A549 (cell line): ENCODE measurements at regions not wholly inside any gene's neighbourhood (a gene's known extent, or its start where the extent isn't known, plus 50 kb on each side); places are given as distances from the start of the nearest gene placed in this dataset.

Source experiments
- ATAC-seq, 2 experiments: fragments of 200-7000 bp in 1 of 2; fragments of >200 bp in 1 of 2; cut with Nextera tagmentation in 1 of 2; cut with Tn5 transposase in 1 of 2; 3 replicates each; pipeline versions ENCODE4 v1.8.0 to v1.9.1; 2018 to 2020; ENCODE audit warnings: mild to moderate bottlenecking in 1 of 2, moderate library complexity in 1 of 2
- CTCF ChIA-PET: fragments of 300-600 bp; sonication (Branson Sonifier 250); formaldehyde crosslinking; extraction: SDS; loops from one replicate; lab custom pipeline; 2021; ENCODE audit warnings: antibody characterized with exemption, inconsistent platforms; lab: Yijun Ruan, JAX
- POLR2A ChIA-PET: fragments of 350-600 bp; formaldehyde crosslinking; extraction: SDS; loops from one replicate; lab custom pipeline; 2021; ENCODE audit warnings: antibody characterized with exemption, inconsistent platforms; lab: Yijun Ruan, JAX
- DNase-seq, 2 experiments: peaks; one replicate each; pipeline versions ENCODE4 v3.0.0 to v3.0.0-alpha.2; 2011 to 2016; ENCODE audit warnings: low read depth in 1 of 2, low spot score in 1 of 2
- FAIRE-seq: peaks from 2 replicates; lab custom pipeline; 2011; peaks lifted over from hg19 to GRCh38; lab: Jason Lieb, UNC
- H3K27ac ChIP-seq, 2 experiments: fragments of >200 bp; sonication (Bioruptor Twin); formaldehyde crosslinking; 3 replicates each; pipeline ENCODE4 v1.5.1; 2016 to 2017
- H3K4me1 ChIP-seq: fragments of >200 bp; sonication (Bioruptor Twin); formaldehyde crosslinking; 3 replicates; pipeline ENCODE4 v1.6.1; 2016
- H3K4me2 ChIP-seq: fragments of >200 bp; sonication (Bioruptor Twin); formaldehyde crosslinking; 3 replicates; pipeline ENCODE4 v1.6.1; 2016
- H3K4me3 ChIP-seq: fragments of >200 bp; sonication (Bioruptor Twin); formaldehyde crosslinking; 3 replicates; pipeline ENCODE4 v1.5.1; 2016
- H3K9me3 ChIP-seq: fragments of >200 bp; sonication (Bioruptor Twin); formaldehyde crosslinking; 3 replicates; pipeline ENCODE4 v1.6.1; 2016
- CBX2 ChIP-seq: fragments of 200-600 bp; sonication (generic); IDR thresholded peaks from 2 replicates; pipeline ENCODE4 v1.6.1; 2016; ENCODE audit warnings: low read depth, mild to moderate bottlenecking, borderline replicate concordance
- CHD4 ChIP-seq: fragments of 200-600 bp; sonication (generic); IDR thresholded peaks from 2 replicates; pipeline ENCODE4 v1.6.1; 2016; ENCODE audit warnings: antibody characterized with exemption, mild to moderate bottlenecking, borderline replicate concordance
- CTCF ChIP-seq: fragments of >200 bp; sonication (Bioruptor Twin); formaldehyde crosslinking; IDR thresholded peaks from 3 replicates; pipeline ENCODE4 v1.5.1; 2016
- EHF ChIP-seq: fragments of 250-450 bp; sonication (Bioruptor Pico); IDR thresholded peaks from 2 replicates; pipeline ENCODE4 v1.5.0; 2020; ENCODE audit warnings: mild to moderate bottlenecking
- ELK1 ChIP-seq: fragments of 150-350 bp; IDR thresholded peaks from 2 replicates; pipeline ENCODE4 v1.6.1; 2014; ENCODE audit warnings: low read depth, mild to moderate bottlenecking, low read length
- FOSB ChIP-seq: fragments of 250-450 bp; sonication (Bioruptor Pico); IDR thresholded peaks from 2 replicates; pipeline ENCODE4 v1.5.0; 2020; ENCODE audit warnings: mild to moderate bottlenecking, moderate library complexity
- FOSL2 ChIP-seq, 2 experiments: fragments of 450-650 bp in 1 of 2; fragments of >200 bp in 1 of 2; sonication (Bioruptor Twin) in 1 of 2; formaldehyde crosslinking; IDR thresholded peaks; 2 replicates each; pipeline versions ENCODE4 v1.5.0 to v1.6.1; 2016 to 2020; ENCODE audit warnings: mild to moderate bottlenecking in 1 of 2, moderate library complexity in 1 of 2
- HEYL ChIP-seq: fragments of 250-450 bp; sonication (Bioruptor Pico); IDR thresholded peaks from 2 replicates; pipeline ENCODE4 v1.8.0; 2021; ENCODE audit warnings: mild to moderate bottlenecking, moderate library complexity
- HMGXB4 ChIP-seq: fragments of 250-450 bp; sonication (Bioruptor Pico); IDR thresholded peaks from 2 replicates; pipeline ENCODE4 v1.5.0; 2021; ENCODE audit warnings: mild to moderate bottlenecking, moderate library complexity, borderline replicate concordance
- HOXB13 ChIP-seq: fragments of 250-450 bp; sonication (Bioruptor Pico); IDR thresholded peaks from 2 replicates; pipeline ENCODE4 v1.5.0; 2020; ENCODE audit warnings: low read depth, mild to moderate bottlenecking, moderate library complexity
- HOXB5 ChIP-seq: fragments of 250-450 bp; sonication (Bioruptor Pico); IDR thresholded peaks from 2 replicates; pipeline ENCODE4 v1.5.0; 2020; ENCODE audit warnings: mild to moderate bottlenecking, moderate library complexity
- JUN ChIP-seq, 2 experiments: fragments of >200 bp; sonication (Bioruptor Twin); formaldehyde crosslinking; IDR thresholded peaks; 2 replicates in 1 of 2; 3 replicates in 1 of 2; pipeline ENCODE4 v1.6.1; 2016 to 2017
- KDM5A ChIP-seq: fragments of 200-600 bp; sonication (generic); IDR thresholded peaks from 2 replicates; pipeline ENCODE4 v1.6.1; 2016; ENCODE audit warnings: antibody characterized with exemption, mild to moderate bottlenecking
- MAFK ChIP-seq: fragments of 450-650 bp; IDR thresholded peaks from 2 replicates; pipeline ENCODE4 v1.6.1; 2014; ENCODE audit not compliant: partially characterized antibody
- NPAS2 ChIP-seq: fragments of 250-450 bp; sonication (Bioruptor Pico); IDR thresholded peaks from 2 replicates; pipeline ENCODE4 v1.8.0; 2022; ENCODE audit warnings: mild to moderate bottlenecking, moderate library complexity, borderline replicate concordance
- RCOR1 ChIP-seq: fragments of 150-350 bp; IDR thresholded peaks from 2 replicates; pipeline ENCODE4 v1.6.1; 2014; ENCODE audit warnings: antibody characterized with exemption, low read length, low read depth
- REST ChIP-seq: fragments of 200-600 bp; sonication (generic); IDR thresholded peaks from 2 replicates; pipeline ENCODE4 v1.6.1; 2016; ENCODE audit warnings: antibody characterized with exemption, mild to moderate bottlenecking, moderate library complexity
- SMC3 ChIP-seq: fragments of >200 bp; sonication (Bioruptor Twin); formaldehyde crosslinking; IDR thresholded peaks from 3 replicates; pipeline ENCODE4 v1.6.1; 2018; ENCODE audit warnings: inconsistent platforms
- TFCP2L1 ChIP-seq: fragments of 250-450 bp; sonication (Bioruptor Pico); IDR thresholded peaks from 2 replicates; pipeline ENCODE4 v1.5.0; 2021; ENCODE audit warnings: mild to moderate bottlenecking
- USF2 ChIP-seq: fragments of 450-650 bp; IDR thresholded peaks from 2 replicates; pipeline ENCODE4 v1.6.1; 2014; ENCODE audit warnings: antibody characterized with exemption
- WGBS: methylation state at CpG from one replicate; pipeline ENCODE4 v1.1.6; 2017; ENCODE audit errors: missing lambda C conversion rate; 5-methylcytosine and 5-hydroxymethylcytosine counted together

- ChIA-PET CTCF (no interaction called here), POLR2A (no interaction called here)
- TF ChIP-seq MAFK, result no peak
- TF ChIP-seq KDM5A, result no peak
- TF ChIP-seq JUN (IDR thresholded peaks at IDR 0.05), result no peak
- no peak for TF ChIP-seq ELK1
- no peak for TF ChIP-seq FOSB (CRISPR knock-in tag)
- TF ChIP-seq FOSL2 (IDR thresholded peaks at IDR 0.05), result no peak
- TF ChIP-seq FOSL2 (CRISPR knock-in tag; IDR thresholded peaks at IDR 0.05), result no peak
- TF ChIP-seq EHF (CRISPR knock-in tag), result no peak
- no peak for TF ChIP-seq USF2
- TF ChIP-seq CHD4, result no peak
- TF ChIP-seq REST, result no peak
- ATAC-seq (no peak), DNase-seq (no peak), FAIRE-seq (no peak)
- WGBS, result 21% methylated on average over 4 of the region's 4 CpGs
- Histone ChIP-seq H3K4me1 (no peaks in the 10 kb centered on the region), H3K4me2 (no peak overlapping the region), H3K9me3 (no peaks in the 10 kb centered on the region), H3K27ac (no peak overlapping the region), H3K4me3 (no peak overlapping the region)
Observed at GRCh38 chr16:64313726-64314125, 808.1 kb downstream of the CDH11 start.

- H3K4me1 ChIP-seq, result no peaks in the 10 kb centered on the region
- TF ChIP-seq HMGXB4 (no peak), HEYL (CRISPR knock-in tag) (no peak), RCOR1 (no peak), NPAS2 (CRISPR knock-in tag) (no peak)
- TF ChIP-seq, all 56 proteins: peak for 0
- no peak overlapping the region for H3K4me2 ChIP-seq
- WGBS, result 7% methylated on average over 2 of the region's 2 CpGs
- ChIA-PET POLR2A (no interaction called here), CTCF (no interaction called here)
- no peak for ATAC-seq
- H3K27ac ChIP-seq, result no peak overlapping the region
- DNase-seq, result no peak
- FAIRE-seq, result no peak
- H3K9me3 ChIP-seq, result no peaks in the 10 kb centered on the region
- H3K4me3 ChIP-seq, result no peak overlapping the region
Observed at GRCh38 chr16:64312980-64313379, 808.9 kb downstream of the CDH11 start.

- Histone ChIP-seq H3K27ac (no peak overlapping the region), H3K9me3 (no peaks in the 10 kb centered on the region), H3K4me1 (no peaks in the 10 kb centered on the region), H3K4me2 (no peak overlapping the region), H3K4me3 (no peak overlapping the region)
- FAIRE-seq (no peak), ATAC-seq (no peak), DNase-seq (no peak)
- ChIA-PET CTCF (interaction anchor here (0.6 kb wide), 1 partner anchor 1802 kb away, joined by 3 read pairs; no protein-coding TSS in a partner anchor), POLR2A (no interaction called here)
- TF ChIP-seq TFCP2L1 (CRISPR knock-in tag), result no peak
- TF ChIP-seq CBX2, result no peak
- TF ChIP-seq JUN (IDR thresholded peaks at IDR 0.05), result no peak
- no peak for TF ChIP-seq SMC3
- no peak for TF ChIP-seq CTCF
- peak; percentile 11 for TF ChIP-seq MAFK
- TF ChIP-seq HOXB13 (CRISPR knock-in tag), result no peak
- no peak for TF ChIP-seq HOXB5 (CRISPR knock-in tag)
Observed at GRCh38 chr16:64312292-64312691, 809.6 kb downstream of the CDH11 start.
